ENCODE measurements at regions not wholly inside any gene's neighbourhood (a gene's known extent, or its start where the extent isn't known, plus 50 kb on each side); places are given as distances from the start of the nearest gene placed in this dataset.

DNA sequence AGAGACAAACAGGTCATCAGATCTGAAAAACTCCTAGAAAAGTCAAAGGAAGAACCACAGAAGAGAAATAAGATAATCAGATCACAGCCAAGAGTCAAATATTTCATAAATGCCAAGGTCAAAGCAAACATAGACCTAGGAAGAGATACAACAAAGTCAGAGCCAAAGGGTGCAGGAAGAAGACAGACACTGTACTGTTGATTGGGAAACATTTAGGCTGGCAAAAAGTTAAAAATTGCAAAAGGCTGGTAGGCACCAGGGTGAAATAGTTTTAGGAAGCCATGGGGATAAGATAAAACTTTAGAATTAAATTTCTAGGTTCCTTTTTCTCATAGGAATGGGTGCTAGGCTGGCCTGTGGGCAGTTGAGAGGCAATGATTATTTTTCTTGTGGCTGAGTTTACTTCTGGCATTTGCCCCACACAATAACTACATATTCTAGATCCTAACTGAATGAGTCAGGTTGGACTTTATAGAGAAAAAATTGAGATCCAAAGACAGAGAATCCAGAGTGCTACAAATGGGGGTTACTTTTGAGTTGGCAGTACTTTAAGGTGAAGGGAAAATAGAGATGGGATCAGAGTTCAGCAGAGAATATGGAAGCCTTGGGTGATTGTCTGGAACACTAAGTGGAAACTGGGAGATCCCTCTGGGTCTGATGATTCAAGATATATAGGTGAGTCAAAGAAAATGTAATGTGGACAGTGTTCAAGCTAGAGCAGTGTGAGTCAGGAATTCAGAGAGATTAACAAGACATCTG, 215.5 kb downstream of the C12orf50 start:
- H3K4me3 ChIP-seq (replicated peaks; ENCODE audit: low read depth, low read length), result no peak overlapping the region
- TF ChIP-seq, protein P1, sequence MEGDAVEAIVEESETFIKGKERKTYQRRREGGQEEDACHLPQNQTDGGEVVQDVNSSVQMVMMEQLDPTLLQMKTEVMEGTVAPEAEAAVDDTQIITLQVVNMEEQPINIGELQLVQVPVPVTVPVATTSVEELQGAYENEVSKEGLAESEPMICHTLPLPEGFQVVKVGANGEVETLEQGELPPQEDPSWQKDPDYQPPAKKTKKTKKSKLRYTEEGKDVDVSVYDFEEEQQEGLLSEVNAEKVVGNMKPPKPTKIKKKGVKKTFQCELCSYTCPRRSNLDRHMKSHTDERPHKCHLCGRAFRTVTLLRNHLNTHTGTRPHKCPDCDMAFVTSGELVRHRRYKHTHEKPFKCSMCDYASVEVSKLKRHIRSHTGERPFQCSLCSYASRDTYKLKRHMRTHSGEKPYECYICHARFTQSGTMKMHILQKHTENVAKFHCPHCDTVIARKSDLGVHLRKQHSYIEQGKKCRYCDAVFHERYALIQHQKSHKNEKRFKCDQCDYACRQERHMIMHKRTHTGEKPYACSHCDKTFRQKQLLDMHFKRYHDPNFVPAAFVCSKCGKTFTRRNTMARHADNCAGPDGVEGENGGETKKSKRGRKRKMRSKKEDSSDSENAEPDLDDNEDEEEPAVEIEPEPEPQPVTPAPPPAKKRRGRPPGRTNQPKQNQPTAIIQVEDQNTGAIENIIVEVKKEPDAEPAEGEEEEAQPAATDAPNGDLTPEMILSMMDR (IDR thresholded peaks at IDR 0.05; ENCODE audit: low read depth, low read length, missing control alignments), result no peak
- DNase-seq (ENCODE audit: extremely low read depth, low read depth), result no peak

DNA sequence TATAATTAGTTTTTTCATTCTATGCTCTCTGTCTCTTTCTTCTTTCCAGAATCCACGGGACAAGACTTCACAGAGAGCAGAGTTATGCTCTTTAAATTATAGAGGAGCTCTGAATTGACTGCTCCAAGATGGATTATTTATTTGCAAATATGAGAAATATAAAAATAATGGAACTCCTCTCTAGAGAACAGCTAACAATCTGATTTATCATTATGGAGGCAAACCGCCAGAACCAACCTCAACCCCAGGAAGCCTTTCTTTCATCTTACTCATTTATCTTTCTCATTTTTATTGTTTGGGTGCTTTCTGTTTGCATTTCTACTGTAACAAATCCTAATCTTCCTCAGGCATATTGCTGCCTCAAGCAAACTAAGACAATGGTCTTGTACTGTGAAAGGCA, 216.5 kb downstream of the C12orf50 start:
- no peak for DNase-seq (ENCODE audit: extremely low read depth, low read depth)
- H3K4me3 ChIP-seq (replicated peaks; ENCODE audit: low read depth, low read length), result no peak overlapping the region
- TF ChIP-seq, protein P1 (IDR thresholded peaks at IDR 0.05; ENCODE audit: low read depth, low read length, missing control alignments), result no peak

- no peak overlapping the region for H3K4me3 ChIP-seq (replicated peaks; ENCODE audit: low read depth, low read length)
- TF ChIP-seq, protein P1 (IDR thresholded peaks at IDR 0.05; ENCODE audit: low read depth, low read length, missing control alignments), result no peak
- DNase-seq (ENCODE audit: extremely low read depth, low read depth), result no peak
Measured at GRCh38 chr12:87812030-87812429, 217.2 kb downstream of the C12orf50 start.

DNA sequence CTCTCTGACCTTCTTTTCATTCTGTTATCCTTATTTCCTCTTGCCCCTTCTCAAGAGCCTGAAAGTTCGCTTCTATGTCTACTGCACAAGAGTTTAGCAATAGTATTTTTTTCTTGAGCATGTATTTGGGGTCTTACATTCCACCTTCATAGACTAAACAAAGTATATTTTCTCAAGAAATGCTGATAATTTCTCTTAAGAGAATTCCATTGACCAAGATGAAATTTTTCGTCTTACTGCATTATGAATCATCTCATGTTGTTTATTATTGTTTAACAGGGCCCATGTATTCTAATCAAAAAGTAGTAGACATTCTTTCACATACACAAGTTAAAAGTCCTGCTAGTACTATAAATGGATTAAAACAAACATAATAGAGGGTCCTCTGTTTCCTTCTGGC, 219.3 kb downstream of the C12orf50 start:
- TF ChIP-seq, protein P1 (IDR thresholded peaks at IDR 0.05; ENCODE audit: low read depth, low read length, missing control alignments), result no peak
- H3K4me3 ChIP-seq (replicated peaks; ENCODE audit: low read depth, low read length), result no peak overlapping the region
- no peak for DNase-seq (ENCODE audit: extremely low read depth, low read depth)

- TF ChIP-seq, protein P1 (IDR thresholded peaks at IDR 0.05; ENCODE audit: low read depth, low read length, missing control alignments), result no peak
- H3K4me3 ChIP-seq (replicated peaks; ENCODE audit: low read depth, low read length), result no peak overlapping the region
- no peak for DNase-seq (ENCODE audit: extremely low read depth, low read depth)
Measured at GRCh38 chr12:87807086-87807485, 222.1 kb downstream of the C12orf50 start.

GRCh38 chr12:87806310-87806709, 222.9 kb downstream of the C12orf50 start:
- TF ChIP-seq, protein P1 (IDR thresholded peaks at IDR 0.05; ENCODE audit: low read depth, low read length, missing control alignments), result no peak
- no peak overlapping the region for H3K4me3 ChIP-seq (replicated peaks; ENCODE audit: low read depth, low read length)
- DNase-seq (ENCODE audit: extremely low read depth, low read depth), result no peak

GRCh38 chr12:87804386-87804785, 224.8 kb downstream of the C12orf50 start:
- no peak overlapping the region for H3K4me3 ChIP-seq (replicated peaks; ENCODE audit: low read depth, low read length)
- no peak for DNase-seq (ENCODE audit: extremely low read depth, low read depth)
- TF ChIP-seq, protein P1 (IDR thresholded peaks at IDR 0.05; ENCODE audit: low read depth, low read length, missing control alignments), result no peak

All from HFF-Myc (cell line).